ENCODE measurements at regions not wholly inside any gene's neighbourhood (a gene's known extent, or its start where the extent isn't known, plus 50 kb on each side); places are given as distances from the start of the nearest gene placed in this dataset.

DNA sequence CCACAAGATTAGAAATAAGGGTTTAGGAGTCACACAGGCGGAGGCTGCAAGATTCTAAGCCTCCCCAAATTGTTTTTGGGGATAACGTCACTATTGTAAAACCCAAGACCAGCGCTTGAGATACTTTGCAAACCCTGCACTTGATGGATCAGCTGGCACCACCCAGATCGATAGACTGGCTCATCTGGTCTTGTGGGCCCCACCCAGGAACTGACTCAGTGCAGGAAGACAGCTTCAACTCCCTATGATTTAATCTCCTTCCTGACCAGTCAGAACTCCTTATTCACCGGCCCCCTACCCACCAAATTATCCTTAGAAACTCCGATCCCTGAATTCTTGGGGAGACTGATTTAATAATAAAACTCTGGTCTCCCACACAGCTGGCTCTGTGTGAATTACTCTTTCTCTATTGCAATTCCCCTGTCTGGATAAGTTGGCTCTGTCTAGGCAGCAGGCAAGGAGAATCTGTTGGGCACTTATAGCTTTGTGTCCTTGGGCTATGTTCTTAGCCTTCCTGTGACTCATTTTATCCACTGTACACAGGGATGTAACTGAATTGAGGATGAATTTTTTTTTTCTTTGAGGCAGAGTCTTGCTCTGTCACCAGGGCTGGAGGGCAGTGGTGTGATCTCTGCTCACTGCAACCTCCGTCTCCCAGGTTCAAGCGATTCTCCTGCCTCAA is 64.4 kb upstream of the CARD11 start:
- TF ChIP-seq EZH2 (IDR thresholded peaks at IDR 0.05; ENCODE audit: insufficient read depth, low read length) = no peak
- TF ChIP-seq, protein P1, sequence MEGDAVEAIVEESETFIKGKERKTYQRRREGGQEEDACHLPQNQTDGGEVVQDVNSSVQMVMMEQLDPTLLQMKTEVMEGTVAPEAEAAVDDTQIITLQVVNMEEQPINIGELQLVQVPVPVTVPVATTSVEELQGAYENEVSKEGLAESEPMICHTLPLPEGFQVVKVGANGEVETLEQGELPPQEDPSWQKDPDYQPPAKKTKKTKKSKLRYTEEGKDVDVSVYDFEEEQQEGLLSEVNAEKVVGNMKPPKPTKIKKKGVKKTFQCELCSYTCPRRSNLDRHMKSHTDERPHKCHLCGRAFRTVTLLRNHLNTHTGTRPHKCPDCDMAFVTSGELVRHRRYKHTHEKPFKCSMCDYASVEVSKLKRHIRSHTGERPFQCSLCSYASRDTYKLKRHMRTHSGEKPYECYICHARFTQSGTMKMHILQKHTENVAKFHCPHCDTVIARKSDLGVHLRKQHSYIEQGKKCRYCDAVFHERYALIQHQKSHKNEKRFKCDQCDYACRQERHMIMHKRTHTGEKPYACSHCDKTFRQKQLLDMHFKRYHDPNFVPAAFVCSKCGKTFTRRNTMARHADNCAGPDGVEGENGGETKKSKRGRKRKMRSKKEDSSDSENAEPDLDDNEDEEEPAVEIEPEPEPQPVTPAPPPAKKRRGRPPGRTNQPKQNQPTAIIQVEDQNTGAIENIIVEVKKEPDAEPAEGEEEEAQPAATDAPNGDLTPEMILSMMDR (IDR thresholded peaks at IDR 0.05; ENCODE audit: insufficient read depth, low read depth, low read length) = no peak

All from astrocyte (in vitro differentiated cells and primary cell).